GM12864 (cell line): ENCODE measurements at regions not wholly inside any gene's neighbourhood (a gene's known extent, or its start where the extent isn't known, plus 50 kb on each side); places are given as distances from the start of the nearest gene placed in this dataset.
"Not testable (repeated sequence)": the region's sequence is repeated elsewhere in the genome, so short reads cannot be mapped to it uniquely, and the experiment has no call there.

Source experiments
- DNase-seq: peaks from one replicate; pipeline ENCODE4 v3.0.0-alpha.2; 2011; ENCODE audit warnings: low read depth
- H3K4me3 ChIP-seq: 2 replicates; pipeline ENCODE4 v1.5.1; 2011; ENCODE audit warnings: mild to moderate bottlenecking, low read depth, low read length, control low read depth
- CTCF ChIP-seq: IDR thresholded peaks from 2 replicates; pipeline ENCODE4 v1.5.1; 2011; ENCODE audit warnings: low read depth, mild to moderate bottlenecking, moderate library complexity, low read length, control low read depth, inconsistent platforms; ENCODE audit errors: missing control alignments

- no peak for TF ChIP-seq CTCF
- no peak overlapping the region for H3K4me3 ChIP-seq
- DNase-seq = no peak
These were observed 116.6 kb upstream of the IVNS1ABP start for GRCh38 chr1:185433667-185434066.

- DNase-seq = no peak
- H3K4me3 ChIP-seq = no peak overlapping the region
- no peak for TF ChIP-seq CTCF
These were observed 115.9 kb upstream of the IVNS1ABP start for GRCh38 chr1:185432948-185433347.

DNA sequence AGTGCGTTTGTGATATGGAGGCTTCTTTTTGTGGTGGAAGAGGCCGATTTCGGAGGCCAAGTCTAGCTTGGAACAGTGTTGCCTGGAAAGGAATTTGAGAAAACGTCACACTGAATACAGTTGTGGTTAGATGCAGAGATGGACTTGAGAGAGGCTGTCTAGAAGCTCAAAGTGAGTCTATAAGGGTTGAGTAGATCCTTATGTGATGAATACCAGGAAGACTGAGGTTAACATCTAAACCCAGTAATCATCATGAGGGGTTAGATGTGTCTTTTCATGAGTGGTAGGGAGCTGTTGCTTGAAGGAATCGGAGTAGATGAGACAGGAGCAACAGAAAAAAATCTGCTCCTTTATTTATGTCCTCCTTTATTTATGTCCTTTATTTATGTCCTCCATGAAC is 114.6 kb upstream of the IVNS1ABP start:
- no peak for DNase-seq
- H3K4me3 ChIP-seq = no peak overlapping the region
- no peak for TF ChIP-seq CTCF

DNA sequence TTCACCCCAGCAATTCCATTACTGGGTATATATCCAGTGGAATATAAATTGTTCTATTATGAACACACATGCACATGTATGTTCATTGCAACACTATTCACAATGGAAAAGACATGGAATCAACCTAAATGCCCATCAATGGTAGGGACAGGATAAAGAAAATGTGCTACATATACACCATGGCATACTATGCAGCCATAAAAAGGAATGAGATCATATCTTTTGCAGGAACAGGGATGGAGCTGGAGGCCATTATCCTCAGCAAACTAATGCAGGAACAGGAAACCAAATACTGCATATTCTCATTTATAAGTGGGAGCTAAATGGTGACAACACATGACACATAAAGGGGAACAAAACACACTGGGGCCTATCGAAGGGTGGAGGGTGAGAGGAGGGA is 112.6 kb upstream of the IVNS1ABP start:
- H3K4me3 ChIP-seq, DNase-seq: not testable (repeated sequence)

DNA sequence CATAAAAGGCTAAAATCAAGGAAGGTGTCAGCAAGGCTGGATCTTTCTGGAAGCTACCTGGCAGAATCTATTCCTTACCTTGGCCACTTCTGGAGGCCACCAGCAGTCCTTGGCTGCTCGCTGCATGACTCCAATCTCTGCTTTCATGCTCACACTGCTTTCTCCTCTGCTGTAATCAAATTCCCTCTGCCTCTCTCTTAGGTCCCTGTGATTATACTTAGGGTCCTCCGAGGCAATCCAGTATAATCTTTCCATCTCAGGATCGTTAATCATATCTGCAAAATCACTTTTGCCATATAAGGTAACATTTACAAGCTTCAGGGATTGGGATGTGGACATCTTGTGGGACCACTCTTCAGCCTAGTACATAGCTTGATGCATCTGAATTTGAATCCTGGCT is 110.7 kb upstream of the IVNS1ABP start:
- DNase-seq = no peak
- H3K4me3 ChIP-seq = no peak overlapping the region
- no peak for TF ChIP-seq CTCF

DNA sequence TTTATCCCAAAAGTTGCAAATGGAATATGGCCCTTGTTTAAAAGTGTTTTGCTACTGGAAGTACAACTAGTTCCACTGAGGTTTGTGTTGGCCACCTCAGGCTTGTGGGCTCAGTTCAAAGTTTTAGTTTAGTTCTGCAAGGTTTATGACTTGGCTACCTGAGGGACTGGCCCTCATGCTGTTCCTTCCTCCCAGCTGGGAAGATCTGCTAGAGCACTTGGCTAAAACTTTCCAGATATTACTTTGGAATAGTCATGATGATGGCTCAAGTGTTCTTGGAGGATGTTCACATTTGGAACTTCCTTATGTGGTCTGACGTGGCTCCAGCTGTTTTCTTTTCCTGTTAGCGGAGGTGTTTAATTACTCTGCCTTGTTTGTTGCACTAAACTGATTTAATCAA is 110.2 kb upstream of the IVNS1ABP start:
- no peak for TF ChIP-seq CTCF
- H3K4me3 ChIP-seq = no peak overlapping the region

DNA sequence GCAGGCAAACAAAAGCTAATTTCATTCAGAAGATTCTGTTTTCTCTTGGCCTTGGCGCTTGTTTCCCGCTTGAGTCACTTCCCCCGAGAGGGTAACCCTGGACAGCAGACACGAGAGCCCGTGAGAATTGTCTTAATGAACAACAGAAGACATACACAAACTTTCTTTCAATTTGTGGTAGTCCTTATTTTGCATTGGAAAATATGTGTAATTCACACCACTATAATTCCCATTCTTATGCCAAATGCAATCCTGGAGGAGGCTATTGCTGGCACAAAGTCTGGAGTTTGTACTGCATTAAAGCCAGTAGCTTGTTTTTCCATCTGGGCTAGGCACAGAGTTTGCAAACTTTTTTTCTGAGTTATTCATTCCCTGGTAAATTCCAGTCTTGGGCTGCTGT is 109.8 kb upstream of the IVNS1ABP start:
- H3K4me3 ChIP-seq = no peak overlapping the region
- DNase-seq = no peak
- TF ChIP-seq CTCF = no peak

More for the DNA sequence above, 110.2 kb upstream of the IVNS1ABP start:
- no peak for DNase-seq

DNA sequence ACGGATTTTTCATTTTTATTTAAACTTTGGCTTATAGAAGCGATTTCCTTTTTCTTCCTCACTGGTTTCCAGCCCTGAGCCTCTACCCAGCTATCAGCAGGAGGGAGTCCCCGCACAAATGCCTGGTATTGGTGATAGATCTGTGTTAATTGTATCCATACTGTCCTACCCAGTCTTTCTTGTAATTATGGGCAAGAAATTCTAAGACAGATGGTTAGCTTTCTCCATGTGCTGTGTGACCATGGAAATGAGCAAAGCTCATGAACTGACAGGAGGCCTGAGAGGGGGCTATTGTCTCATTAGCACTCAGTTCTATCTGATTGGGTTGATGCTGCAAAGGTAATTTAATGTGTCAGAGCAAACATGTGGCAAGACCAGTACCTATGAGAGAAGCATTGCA is 108.1 kb upstream of the IVNS1ABP start:
- DNase-seq = no peak
- no peak for TF ChIP-seq CTCF
- no peak overlapping the region for H3K4me3 ChIP-seq
